ENCODE measurements at regions not wholly inside any gene's neighbourhood (a gene's known extent, or its start where the extent isn't known, plus 50 kb on each side); places are given as distances from the start of the nearest gene placed in this dataset.
"Not testable (repeated sequence)": the region's sequence is repeated elsewhere in the genome, so short reads cannot be mapped to it uniquely, and the experiment has no call there.

- no peak overlapping the region for H3K4me3 ChIP-seq (ENCODE audit: low read depth, low read length)
- DNase-seq (ENCODE audit: low read depth): no peak
- TF ChIP-seq, protein P1, sequence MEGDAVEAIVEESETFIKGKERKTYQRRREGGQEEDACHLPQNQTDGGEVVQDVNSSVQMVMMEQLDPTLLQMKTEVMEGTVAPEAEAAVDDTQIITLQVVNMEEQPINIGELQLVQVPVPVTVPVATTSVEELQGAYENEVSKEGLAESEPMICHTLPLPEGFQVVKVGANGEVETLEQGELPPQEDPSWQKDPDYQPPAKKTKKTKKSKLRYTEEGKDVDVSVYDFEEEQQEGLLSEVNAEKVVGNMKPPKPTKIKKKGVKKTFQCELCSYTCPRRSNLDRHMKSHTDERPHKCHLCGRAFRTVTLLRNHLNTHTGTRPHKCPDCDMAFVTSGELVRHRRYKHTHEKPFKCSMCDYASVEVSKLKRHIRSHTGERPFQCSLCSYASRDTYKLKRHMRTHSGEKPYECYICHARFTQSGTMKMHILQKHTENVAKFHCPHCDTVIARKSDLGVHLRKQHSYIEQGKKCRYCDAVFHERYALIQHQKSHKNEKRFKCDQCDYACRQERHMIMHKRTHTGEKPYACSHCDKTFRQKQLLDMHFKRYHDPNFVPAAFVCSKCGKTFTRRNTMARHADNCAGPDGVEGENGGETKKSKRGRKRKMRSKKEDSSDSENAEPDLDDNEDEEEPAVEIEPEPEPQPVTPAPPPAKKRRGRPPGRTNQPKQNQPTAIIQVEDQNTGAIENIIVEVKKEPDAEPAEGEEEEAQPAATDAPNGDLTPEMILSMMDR (conservative IDR thresholded peaks at IDR 0.05; ENCODE audit: low read depth, low read length): no peak
These were observed 57.2 kb downstream of the BMP15 start for GRCh38 chrX:50967736-50968135.

GRCh38 chrX:50968871-50969635 lies 58.5 kb downstream of the BMP15 start:
- H3K4me3 ChIP-seq (ENCODE audit: low read depth, low read length); DNase-seq (ENCODE audit: low read depth): not testable (repeated sequence)

DNA sequence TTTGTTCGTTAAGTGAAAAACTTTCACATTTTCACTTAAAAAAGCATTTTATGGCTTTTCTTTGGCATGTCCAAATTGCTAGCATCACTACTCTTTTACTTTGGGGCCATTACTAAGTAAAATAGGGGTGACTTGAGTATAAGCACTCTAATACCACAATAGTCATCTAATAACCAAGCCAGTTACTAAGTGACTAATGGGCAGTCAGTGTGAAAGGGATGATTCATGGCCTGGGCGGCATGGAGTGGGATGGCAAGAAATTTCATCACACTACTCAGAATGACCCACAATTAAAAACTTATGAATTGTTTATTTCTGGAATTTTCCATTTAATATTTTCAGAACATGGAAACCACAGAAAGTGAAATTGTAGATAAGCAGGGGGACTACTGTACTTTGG lies 60.9 kb downstream of the BMP15 start:
- peak; percentile 0 for DNase-seq (ENCODE audit: low read depth)
- no peak overlapping the region for H3K4me3 ChIP-seq (ENCODE audit: low read depth, low read length)
- TF ChIP-seq, protein P1 (conservative IDR thresholded peaks at IDR 0.05; ENCODE audit: low read depth, low read length): no peak

- DNase-seq (ENCODE audit: low read depth): no peak
- no peak overlapping the region for H3K4me3 ChIP-seq (ENCODE audit: low read depth, low read length)
- TF ChIP-seq, protein P1 (conservative IDR thresholded peaks at IDR 0.05; ENCODE audit: low read depth, low read length): no peak
These were observed 62.7 kb downstream of the BMP15 start for GRCh38 chrX:50973199-50973598.

- DNase-seq (ENCODE audit: low read depth): no peak
- H3K4me3 ChIP-seq (ENCODE audit: low read depth, low read length): no peak overlapping the region
- TF ChIP-seq, protein P1 (conservative IDR thresholded peaks at IDR 0.05; ENCODE audit: low read depth, low read length): no peak
These were observed 68.6 kb downstream of the BMP15 start for GRCh38 chrX:50978920-50979682.

DNA sequence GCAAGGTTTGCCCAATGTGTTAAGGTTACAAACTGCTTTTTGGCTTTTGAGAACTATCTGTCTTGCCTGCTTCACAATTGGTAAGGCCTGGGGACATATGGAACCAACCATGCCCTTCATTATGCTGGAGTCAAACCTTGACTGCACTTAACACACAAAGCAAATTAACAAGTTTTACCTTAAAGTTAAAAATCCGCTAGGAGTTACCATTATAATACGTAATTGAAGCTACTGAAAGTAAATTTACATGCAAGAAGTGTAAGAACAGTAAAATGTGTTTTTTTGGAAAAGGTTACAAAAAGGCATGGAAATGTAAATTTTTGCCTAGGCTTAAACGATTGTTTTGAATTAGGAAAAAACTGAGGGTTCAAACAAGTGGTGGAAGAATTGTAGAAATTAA lies 69.7 kb downstream of the BMP15 start:
- TF ChIP-seq, protein P1 (conservative IDR thresholded peaks at IDR 0.05; ENCODE audit: low read depth, low read length): no peak
- no peak overlapping the region for H3K4me3 ChIP-seq (ENCODE audit: low read depth, low read length)
- no peak for DNase-seq (ENCODE audit: low read depth)

- DNase-seq (ENCODE audit: low read depth): peak; percentile 52
- TF ChIP-seq, protein P1 (conservative IDR thresholded peaks at IDR 0.05; ENCODE audit: low read depth, low read length): peak; percentile 62
- H3K4me3 ChIP-seq (ENCODE audit: low read depth, low read length): no peak overlapping the region
These were observed 78.1 kb downstream of the BMP15 start for GRCh38 chrX:50988649-50989048.
